Calu3 (cell line): ENCODE measurements at regions not wholly inside any gene's neighbourhood (a gene's known extent, or its start where the extent isn't known, plus 50 kb on each side); places are given as distances from the start of the nearest gene placed in this dataset.

Source experiments
- BruUV-seq: library from RNA; stranded (reverse); fragments of 400-500 nt; replicated peaks from 2 replicates; lab custom pipeline; 2021; lab: Mats Ljungman, UMichigan
- CTCF ChIA-PET: fragments of 300-600 bp; sonication (Branson Sonifier 250); formaldehyde crosslinking; loops from one replicate; lab custom pipeline; 2022; ENCODE audit warnings: antibody characterized with exemption; lab: Charles Lee
- DNase-seq: peaks from one replicate; pipeline ENCODE4 v3.0.0; 2022
- H3K27ac Mint-ChIP-seq: one replicate; pipeline ENCODE4 v1.8.0; 2022; ENCODE audit warnings: mixed read lengths; ENCODE audit not compliant: unreplicated experiment
- H3K27me3 Mint-ChIP-seq: one replicate; pipeline ENCODE4 v1.8.0; 2022; ENCODE audit warnings: mixed read lengths; ENCODE audit not compliant: unreplicated experiment
- H3K36me3 Mint-ChIP-seq: one replicate; pipeline ENCODE4 v1.8.0; 2022; ENCODE audit warnings: mild to moderate bottlenecking, moderate library complexity, mixed read lengths; ENCODE audit not compliant: insufficient read depth, unreplicated experiment
- H3K4me1 Mint-ChIP-seq: one replicate; pipeline ENCODE4 v1.8.0; 2022; ENCODE audit warnings: mild to moderate bottlenecking, low read depth, mixed read lengths; ENCODE audit not compliant: unreplicated experiment
- H3K4me3 Mint-ChIP-seq: one replicate; pipeline ENCODE4 v1.8.0; 2022; ENCODE audit warnings: mild to moderate bottlenecking, low read depth, moderate library complexity, mixed read lengths; ENCODE audit not compliant: unreplicated experiment
- H3K9me3 Mint-ChIP-seq: one replicate; pipeline ENCODE4 v1.8.0; 2022; ENCODE audit warnings: low read depth, mixed read lengths; ENCODE audit not compliant: unreplicated experiment
- intact Hi-C: fragments of 100-400 bp; cut with micrococcal nuclease; formaldehyde crosslinking; loops from one replicate; pipeline ENCODE4 v1.10.0; 2022; ENCODE audit not compliant: unreplicated experiment
- TF ChIP-seq, protein P1 (sequence below): fragments of 200-600 bp; IDR thresholded peaks from one replicate; pipeline ENCODE4 v1.8.0; 2022; ENCODE audit warnings: antibody characterized with exemption; ENCODE audit not compliant: unreplicated experiment

DNA sequence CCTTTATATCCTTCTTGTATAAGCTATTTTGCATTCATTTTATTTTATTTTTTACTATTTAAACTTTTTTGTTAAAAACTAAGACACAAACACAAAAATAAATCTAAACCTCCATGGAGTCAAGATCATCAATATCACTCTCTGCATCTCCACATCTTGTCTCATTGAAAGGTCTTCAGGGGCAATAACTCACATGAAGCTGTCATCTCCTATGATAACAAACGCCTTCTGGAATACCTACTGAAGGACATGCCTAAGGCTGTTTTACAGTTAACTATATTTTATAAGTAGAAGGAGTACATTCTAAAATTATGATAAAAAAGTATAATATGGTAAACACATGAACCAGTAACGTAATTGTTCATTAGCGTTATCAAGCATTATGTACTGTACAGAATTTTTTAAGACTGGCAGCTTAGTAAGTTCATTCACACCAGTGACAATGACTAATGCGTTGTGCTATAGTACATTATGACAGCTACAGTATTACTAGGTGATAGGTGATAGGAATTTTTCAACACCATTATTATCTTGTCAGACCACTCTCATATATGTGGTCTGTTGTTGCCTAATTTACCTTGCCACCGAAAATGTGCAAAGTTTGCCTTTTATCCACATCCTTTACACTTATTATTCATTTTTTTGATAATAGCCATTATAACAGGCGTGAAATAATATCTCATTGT, 390.7 kb upstream of the SLITRK1 start:
- Mint-ChIP-seq H3K27ac (no peak overlapping the region), H3K36me3 (no peaks in the 10 kb centered on the region), H3K4me3 (no peak overlapping the region), H3K9me3 (no peaks in the 10 kb centered on the region), H3K27me3 (no peaks in the 10 kb centered on the region), H3K4me1 (no peaks in the 10 kb centered on the region)
- CTCF ChIA-PET, result no interaction called here
- no peak for DNase-seq
- no TSS peak for BruUV-seq
- TF ChIP-seq, protein P1, sequence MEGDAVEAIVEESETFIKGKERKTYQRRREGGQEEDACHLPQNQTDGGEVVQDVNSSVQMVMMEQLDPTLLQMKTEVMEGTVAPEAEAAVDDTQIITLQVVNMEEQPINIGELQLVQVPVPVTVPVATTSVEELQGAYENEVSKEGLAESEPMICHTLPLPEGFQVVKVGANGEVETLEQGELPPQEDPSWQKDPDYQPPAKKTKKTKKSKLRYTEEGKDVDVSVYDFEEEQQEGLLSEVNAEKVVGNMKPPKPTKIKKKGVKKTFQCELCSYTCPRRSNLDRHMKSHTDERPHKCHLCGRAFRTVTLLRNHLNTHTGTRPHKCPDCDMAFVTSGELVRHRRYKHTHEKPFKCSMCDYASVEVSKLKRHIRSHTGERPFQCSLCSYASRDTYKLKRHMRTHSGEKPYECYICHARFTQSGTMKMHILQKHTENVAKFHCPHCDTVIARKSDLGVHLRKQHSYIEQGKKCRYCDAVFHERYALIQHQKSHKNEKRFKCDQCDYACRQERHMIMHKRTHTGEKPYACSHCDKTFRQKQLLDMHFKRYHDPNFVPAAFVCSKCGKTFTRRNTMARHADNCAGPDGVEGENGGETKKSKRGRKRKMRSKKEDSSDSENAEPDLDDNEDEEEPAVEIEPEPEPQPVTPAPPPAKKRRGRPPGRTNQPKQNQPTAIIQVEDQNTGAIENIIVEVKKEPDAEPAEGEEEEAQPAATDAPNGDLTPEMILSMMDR, result no peak
- intact Hi-C loops, result no loop called here

DNA sequence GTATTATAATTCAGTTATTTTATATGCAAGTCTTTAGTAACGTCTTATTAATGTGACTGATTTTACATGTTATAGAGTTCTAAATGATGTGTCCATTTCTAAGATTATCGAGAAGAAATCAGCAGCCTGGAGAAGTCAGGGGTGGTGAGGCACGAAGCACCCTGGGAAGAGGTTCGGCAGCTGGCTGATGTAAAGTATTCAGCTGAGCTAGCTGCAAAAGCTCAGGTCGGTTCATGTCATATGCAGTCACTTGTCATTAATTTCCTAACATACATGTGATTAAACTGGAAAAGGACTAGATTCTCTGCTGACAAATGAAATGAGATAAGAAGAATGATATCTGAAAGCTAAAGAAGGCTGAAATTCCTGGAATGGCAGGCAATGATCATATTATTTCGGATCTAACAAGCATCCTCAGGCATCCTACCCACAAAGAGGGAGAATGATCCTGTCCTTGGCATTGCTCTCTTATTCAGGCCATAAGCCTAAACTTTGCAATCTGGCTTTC, 383.0 kb upstream of the SLITRK1 start:
- Mint-ChIP-seq H3K27ac (no peak overlapping the region), H3K4me1 (no peaks in the 10 kb centered on the region), H3K36me3 (no peaks in the 10 kb centered on the region), H3K27me3 (no peaks in the 10 kb centered on the region), H3K9me3 (no peaks in the 10 kb centered on the region), H3K4me3 (no peak overlapping the region)
- no TSS peak for BruUV-seq
- intact Hi-C loops, result no loop called here
- DNase-seq, result no peak
- TF ChIP-seq, protein P1, result no peak
- CTCF ChIA-PET, result no interaction called here

- H3K27me3 Mint-ChIP-seq, result no peaks in the 10 kb centered on the region
These were observed 381.2 kb upstream of the SLITRK1 start for GRCh38 chr13:84263354-84264069.

GRCh38 chr13:84255226-84255797, 373.0 kb upstream of the SLITRK1 start:
- intact Hi-C loops, result no loop called here
- H3K27ac Mint-ChIP-seq, result no peak overlapping the region
- no TSS peak for BruUV-seq
- CTCF ChIA-PET, result interaction anchor here (0.6 kb wide), 1 partner anchor 535 kb away, joined by 3 read pairs; no protein-coding TSS in a partner anchor
- no peak for DNase-seq
- H3K4me3 Mint-ChIP-seq, result no peak overlapping the region
- no peaks in the 10 kb centered on the region for H3K4me1 Mint-ChIP-seq
- H3K27me3 Mint-ChIP-seq, result no peaks in the 10 kb centered on the region
- no peaks in the 10 kb centered on the region for H3K36me3 Mint-ChIP-seq
- TF ChIP-seq, protein P1, result no peak
- H3K9me3 Mint-ChIP-seq, result no peaks in the 10 kb centered on the region

More at GRCh38 chr13:84263354-84264069, 381.2 kb upstream of the SLITRK1 start:
- Mint-ChIP-seq H3K4me3 (no peak overlapping the region), H3K27ac (no peak overlapping the region), H3K9me3 (no peaks in the 10 kb centered on the region), H3K4me1 (no peaks in the 10 kb centered on the region), H3K36me3 (no peaks in the 10 kb centered on the region)
- no TSS peak for BruUV-seq
- intact Hi-C loops, result no loop called here
- TF ChIP-seq, protein P1, result no peak
- no peak for DNase-seq
- CTCF ChIA-PET, result no interaction called here
